Stimulated activated CD8-positive, alpha-beta memory T cell treated with anti-CD3 and anti-CD28 coated beads, Interleukin-15, amount 100 ng/mL, for 48 hours (primary cell): ENCODE measurements at regions not wholly inside any gene's neighbourhood (a gene's known extent, or its start where the extent isn't known, plus 50 kb on each side); places are given as distances from the start of the nearest gene placed in this dataset.

Source experiments
- DNase-seq, 2 donors: peaks; one replicate each; pipeline ENCODE4 v3.0.0-alpha.2; 2020; ENCODE audit warnings: low read depth in 2 of 2

GRCh38 chr10:105793071-105793470, 1152.0 kb downstream of the SORCS3 start:
- no peak for DNase-seq

GRCh38 chr10:105785721-105786120, 1144.6 kb downstream of the SORCS3 start:
- DNase-seq = no peak

GRCh38 chr10:105783936-105784483, 1142.9 kb downstream of the SORCS3 start:
- no peak for DNase-seq

GRCh38 chr10:105774881-105775280, 1133.8 kb downstream of the SORCS3 start:
- no peak for DNase-seq

- no peak for DNase-seq
Observed at GRCh38 chr10:105774351-105774750, 1133.3 kb downstream of the SORCS3 start.

- no peak for DNase-seq
Observed at GRCh38 chr10:105770524-105771212, 1129.6 kb downstream of the SORCS3 start.

- DNase-seq = no peak
Observed at GRCh38 chr10:105769248-105770184, 1128.4 kb downstream of the SORCS3 start.

- DNase-seq = no peak
Observed at GRCh38 chr10:105763611-105764010, 1122.5 kb downstream of the SORCS3 start.

GRCh38 chr10:105761576-105762260, 1120.6 kb downstream of the SORCS3 start:
- DNase-seq = no peak

- no peak for DNase-seq
Observed at GRCh38 chr10:105759669-105760068, 1118.6 kb downstream of the SORCS3 start.

- DNase-seq = no peak
Observed at GRCh38 chr10:105758209-105758998, 1117.3 kb downstream of the SORCS3 start.

GRCh38 chr10:105757302-105757701, 1116.2 kb downstream of the SORCS3 start:
- DNase-seq = no peak

- no peak for DNase-seq
Observed at GRCh38 chr10:105756386-105756785, 1115.3 kb downstream of the SORCS3 start.

GRCh38 chr10:105751688-105752087, 1110.6 kb downstream of the SORCS3 start:
- no peak for DNase-seq

GRCh38 chr10:105745596-105746148, 1104.6 kb downstream of the SORCS3 start:
- DNase-seq = no peak

- DNase-seq = no peak
Observed at GRCh38 chr10:105743343-105744056, 1102.4 kb downstream of the SORCS3 start.

- no peak for DNase-seq
Observed at GRCh38 chr10:105742923-105743322, 1101.8 kb downstream of the SORCS3 start.

GRCh38 chr10:105742184-105742583, 1101.1 kb downstream of the SORCS3 start:
- DNase-seq = no peak

GRCh38 chr10:105734479-105734878, 1093.4 kb downstream of the SORCS3 start:
- no peak for DNase-seq

GRCh38 chr10:105733924-105734323, 1092.8 kb downstream of the SORCS3 start:
- no peak for DNase-seq
